Breast epithelium (tissue), 4 donors: ENCODE measurements at regions not wholly inside any gene's neighbourhood (a gene's known extent, or its start where the extent isn't known, plus 50 kb on each side); places are given as distances from the start of the nearest gene placed in this dataset.
"Not testable (repeated sequence)": the region's sequence is repeated elsewhere in the genome, so short reads cannot be mapped to it uniquely, and the experiment has no call there.

Source experiments
- DNase-seq, 2 donors: peaks; one replicate each; pipeline ENCODE4 v3.0.0-alpha.2; 2019; ENCODE audit warnings: low spot score in 2 of 2
- H3K27ac ChIP-seq, 2 donors: fragments of 200-600 bp; sonication (generic) in 1 of 2; one replicate each; pipeline ENCODE4 v1.5.1; 2016 to 2019; ENCODE audit warnings: mild to moderate bottlenecking in 1 of 2
- H3K27me3 ChIP-seq, 2 donors: fragments of 200-600 bp; sonication (generic) in 1 of 2; one replicate each; pipeline versions ENCODE4 v1.5.1 to v1.6.0; 2017 to 2019; ENCODE audit warnings: control low read depth in 1 of 2, mild to moderate bottlenecking in 1 of 2
- H3K36me3 ChIP-seq: fragments of 200-600 bp; one replicate; pipeline ENCODE4 v1.5.1; 2019
- H3K4me1 ChIP-seq, 2 donors: fragments of 200-600 bp; sonication (generic); one replicate each; pipeline ENCODE4 v1.5.1; 2016 to 2019; ENCODE audit warnings: control low read depth in 1 of 2
- H3K4me3 ChIP-seq, 3 donors: fragments of 200-600 bp; sonication (generic); 1 replicate in 2 of 3; 2 replicates in 1 of 3; pipeline ENCODE4 v1.5.1; 2016 to 2019; ENCODE audit warnings: mild to moderate bottlenecking in 3 of 3, moderate library complexity in 2 of 3
- H3K9me3 ChIP-seq, 2 donors: fragments of 200-600 bp; sonication (generic) in 1 of 2; one replicate each; pipeline ENCODE4 v1.5.1; 2016 to 2019; ENCODE audit warnings: control low read depth in 1 of 2
- POLR2A ChIP-seq: fragments of 450-650 bp; IDR thresholded peaks from one replicate; pipeline ENCODE4 v1.6.1; 2016; ENCODE audit warnings: antibody characterized with exemption, mild to moderate bottlenecking, moderate library complexity
- POLR2AphosphoS5 ChIP-seq, 3 donors: sonication (generic); formaldehyde crosslinking; IDR thresholded peaks; one replicate each; pipeline ENCODE4 v1.6.1; 2017; ENCODE audit warnings: antibody characterized with exemption in 3 of 3
- intact Hi-C: fragments of 100-400 bp; cut with DNase I; formaldehyde crosslinking; loops from one replicate; pipeline ENCODE4 v1.15.1; 2023; ENCODE audit warnings: low total_unique reads
- TF ChIP-seq, protein P1 (sequence below), 3 donors: fragments of 450-650 bp; IDR thresholded peaks; one replicate each; pipeline ENCODE4 v1.5.1; 2016 to 2017; ENCODE audit warnings: antibody characterized with exemption in 3 of 3, mild to moderate bottlenecking in 3 of 3, moderate library complexity in 3 of 3

DNA sequence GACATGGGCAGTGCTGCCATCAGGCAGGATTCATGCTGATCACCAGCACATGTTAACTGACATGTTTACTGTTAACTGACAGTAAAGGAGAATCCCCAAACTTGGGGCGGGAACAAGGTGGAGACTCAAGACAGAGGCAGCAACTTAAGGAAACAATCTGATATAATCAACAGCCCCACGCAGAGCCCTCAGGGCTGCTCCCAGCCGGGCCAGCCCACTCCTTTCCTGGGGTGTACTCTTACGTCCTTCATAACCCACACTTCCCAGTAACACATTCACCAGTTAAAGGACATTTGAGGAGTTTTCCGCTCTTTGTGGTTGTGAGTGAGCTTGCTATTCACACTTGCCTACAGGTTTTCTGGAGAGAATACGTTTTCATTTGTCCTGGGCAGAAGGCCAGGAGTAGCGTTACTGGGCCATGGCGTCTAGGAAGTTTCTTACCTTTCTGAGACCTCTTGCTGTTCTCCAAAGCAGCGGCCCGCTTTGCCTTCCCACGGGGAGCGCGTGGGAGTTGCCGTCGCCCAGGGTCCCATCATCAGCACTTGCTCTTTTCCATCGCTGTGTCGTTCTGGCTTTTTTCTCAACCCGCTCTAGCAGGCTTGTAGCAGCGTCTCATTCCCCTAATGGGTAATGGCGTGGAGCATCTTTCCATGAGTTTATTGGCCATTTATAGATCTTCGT, 56.4 kb downstream of the FOXF2 start:
- Histone ChIP-seq H3K27me3 (no peaks in the 10 kb centered on the region), H3K27ac (no peak overlapping the region), H3K4me3 (no peak overlapping the region), H3K9me3 (peaks cover 6% of the 10 kb centered on the region in 2 donors), H3K4me1 (no peaks in the 10 kb centered on the region), H3K36me3 (no peaks in the 10 kb centered on the region)
- intact Hi-C loops, result no loop called here
- TF ChIP-seq, protein P1, sequence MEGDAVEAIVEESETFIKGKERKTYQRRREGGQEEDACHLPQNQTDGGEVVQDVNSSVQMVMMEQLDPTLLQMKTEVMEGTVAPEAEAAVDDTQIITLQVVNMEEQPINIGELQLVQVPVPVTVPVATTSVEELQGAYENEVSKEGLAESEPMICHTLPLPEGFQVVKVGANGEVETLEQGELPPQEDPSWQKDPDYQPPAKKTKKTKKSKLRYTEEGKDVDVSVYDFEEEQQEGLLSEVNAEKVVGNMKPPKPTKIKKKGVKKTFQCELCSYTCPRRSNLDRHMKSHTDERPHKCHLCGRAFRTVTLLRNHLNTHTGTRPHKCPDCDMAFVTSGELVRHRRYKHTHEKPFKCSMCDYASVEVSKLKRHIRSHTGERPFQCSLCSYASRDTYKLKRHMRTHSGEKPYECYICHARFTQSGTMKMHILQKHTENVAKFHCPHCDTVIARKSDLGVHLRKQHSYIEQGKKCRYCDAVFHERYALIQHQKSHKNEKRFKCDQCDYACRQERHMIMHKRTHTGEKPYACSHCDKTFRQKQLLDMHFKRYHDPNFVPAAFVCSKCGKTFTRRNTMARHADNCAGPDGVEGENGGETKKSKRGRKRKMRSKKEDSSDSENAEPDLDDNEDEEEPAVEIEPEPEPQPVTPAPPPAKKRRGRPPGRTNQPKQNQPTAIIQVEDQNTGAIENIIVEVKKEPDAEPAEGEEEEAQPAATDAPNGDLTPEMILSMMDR (IDR thresholded peaks at IDR 0.05), result no peak
- TF ChIP-seq POLR2AphosphoS5 (IDR thresholded peaks at IDR 0.05), result no peak
- no peak for TF ChIP-seq POLR2A
- DNase-seq, result no peak

DNA sequence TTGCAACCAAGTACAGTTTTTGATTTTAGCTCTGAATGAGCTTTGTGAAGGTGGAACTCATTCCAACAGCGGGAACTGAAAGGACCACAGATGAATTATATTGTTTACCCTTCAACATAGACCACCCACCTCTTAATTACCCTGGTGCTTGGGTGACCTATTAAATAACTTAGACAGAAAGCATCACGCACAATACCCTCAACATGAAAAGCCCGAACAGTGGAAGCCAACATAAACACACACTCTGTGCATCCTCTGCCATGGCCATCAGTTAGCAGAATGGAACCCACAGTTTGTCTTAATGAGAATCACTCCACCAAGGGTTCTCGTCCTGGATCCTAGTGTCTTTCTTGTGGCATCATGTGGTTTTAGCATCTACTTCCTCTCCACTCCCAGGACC, 60.5 kb downstream of the FOXF2 start:
- no peaks in the 10 kb centered on the region for H3K27me3 ChIP-seq
- TF ChIP-seq POLR2A (no peak), POLR2AphosphoS5 (IDR thresholded peaks at IDR 0.05) (no peak)
- TF ChIP-seq, protein P1 (IDR thresholded peaks at IDR 0.05), result no peak
- no peak overlapping the region for H3K27ac ChIP-seq
- no peaks in the 10 kb centered on the region for H3K4me1 ChIP-seq
- no peaks in the 10 kb centered on the region for H3K36me3 ChIP-seq
- DNase-seq, result no peak
- intact Hi-C loops, result no loop called here
- peaks cover 8 to 18% of the 10 kb centered on the region in 2 donors for H3K9me3 ChIP-seq
- H3K4me3 ChIP-seq, result no peak overlapping the region

DNA sequence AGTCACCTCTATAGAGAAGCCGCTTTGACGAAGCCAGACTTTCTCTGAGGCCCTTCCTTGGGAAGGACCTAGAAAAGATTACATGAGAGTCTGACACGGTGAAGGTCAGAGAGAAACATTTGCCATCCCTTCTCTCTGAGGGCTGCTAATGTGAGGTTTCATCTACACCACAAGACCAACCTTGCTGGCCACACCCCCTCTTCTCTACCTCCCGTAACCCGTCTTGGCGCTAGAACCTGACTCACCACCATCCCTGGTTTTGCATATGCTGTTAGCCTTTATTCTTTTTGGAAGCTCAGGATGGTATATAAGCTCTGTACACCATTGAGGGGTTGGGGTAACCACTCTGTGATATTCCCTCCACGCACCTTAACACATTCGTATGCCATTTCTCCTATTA, 63.6 kb downstream of the FOXF2 start:
- Histone ChIP-seq H3K9me3 (peaks cover 8 to 18% of the 10 kb centered on the region in 2 donors), H3K4me1 (no peaks in the 10 kb centered on the region), H3K36me3 (no peaks in the 10 kb centered on the region), H3K27ac (no peak overlapping the region), H3K27me3 (no peaks in the 10 kb centered on the region), H3K4me3 (no peak overlapping the region)
- intact Hi-C loops, result no loop called here
- no peak for TF ChIP-seq POLR2A
- TF ChIP-seq POLR2AphosphoS5 (IDR thresholded peaks at IDR 0.05), result no peak
- TF ChIP-seq, protein P1 (IDR thresholded peaks at IDR 0.05), result no peak
- no peak for DNase-seq

DNA sequence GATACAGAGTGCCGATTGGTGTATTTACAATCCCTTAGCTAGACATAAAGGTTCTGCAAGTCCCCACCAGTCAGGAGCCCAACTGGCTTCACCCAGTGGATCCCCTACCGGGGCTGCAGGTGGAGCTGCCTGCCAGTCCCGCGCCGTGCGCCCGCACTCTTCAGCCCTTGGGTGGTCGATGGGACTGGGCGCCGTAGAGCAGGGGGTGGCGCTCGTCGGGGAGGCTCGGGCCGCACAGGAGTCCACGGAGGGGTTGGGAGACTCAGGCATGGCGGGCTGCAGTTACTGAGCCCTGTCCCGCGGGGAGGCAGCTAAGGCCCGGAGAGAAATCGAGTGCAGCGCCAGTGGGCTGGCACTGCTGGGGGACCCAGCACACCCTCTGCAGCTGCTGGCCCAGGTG, 67.4 kb downstream of the FOXF2 start:
- intact Hi-C loops, H3K9me3 ChIP-seq, H3K4me3 ChIP-seq, DNase-seq, H3K36me3 ChIP-seq, H3K27ac ChIP-seq, H3K27me3 ChIP-seq, H3K4me1 ChIP-seq: not testable (repeated sequence)

DNA sequence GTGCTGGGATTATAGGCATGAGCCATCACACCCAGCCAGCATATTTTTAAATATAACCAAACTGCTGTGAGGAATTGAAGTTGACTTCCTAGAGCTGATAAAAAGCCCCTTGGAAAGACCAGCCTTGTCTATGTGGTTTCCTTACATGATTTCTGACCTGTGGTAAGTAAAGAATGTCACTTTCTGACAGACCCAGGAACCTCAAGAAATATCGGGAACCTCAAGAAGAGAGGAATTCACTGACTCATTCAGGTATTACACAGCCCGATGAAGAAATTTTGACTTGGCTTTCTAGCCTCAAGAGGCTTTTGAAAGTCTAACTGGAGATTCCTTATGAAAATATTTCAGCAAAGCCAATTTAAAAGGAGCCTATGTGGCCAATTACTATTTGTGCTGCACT, 71.8 kb downstream of the FOXF2 start:
- TF ChIP-seq, protein P1 (IDR thresholded peaks at IDR 0.05), result no peak
- TF ChIP-seq POLR2A (no peak), POLR2AphosphoS5 (IDR thresholded peaks at IDR 0.05) (no peak)
- intact Hi-C loops, result no loop called here

DNA sequence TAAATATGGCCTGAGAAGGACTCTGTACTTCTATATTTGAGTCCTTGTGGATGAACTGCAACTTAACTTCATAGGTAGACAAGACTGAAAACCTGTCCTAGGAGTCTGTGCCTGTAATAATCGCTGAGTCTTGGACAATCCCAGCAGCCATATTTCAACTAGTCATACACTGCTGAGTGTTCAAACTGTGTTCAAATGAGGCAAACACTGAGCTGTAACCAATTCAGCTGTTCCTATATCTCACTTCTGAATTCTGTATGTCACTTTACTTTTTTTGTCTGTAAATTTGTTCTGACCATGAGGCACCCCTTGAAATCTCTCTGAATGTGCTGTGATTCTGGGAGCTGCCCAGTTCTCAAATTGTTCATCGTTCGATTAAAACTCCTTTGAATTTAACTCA, 72.4 kb downstream of the FOXF2 start:
- DNase-seq, result no peak
- Histone ChIP-seq H3K27ac (no peak overlapping the region), H3K4me1 (no peaks in the 10 kb centered on the region), H3K4me3 (no peak overlapping the region), H3K9me3 (no peaks in the 10 kb centered on the region), H3K27me3 (no peaks in the 10 kb centered on the region), H3K36me3 (no peaks in the 10 kb centered on the region)
- intact Hi-C loops, result no loop called here
- TF ChIP-seq POLR2AphosphoS5 (IDR thresholded peaks at IDR 0.05), result no peak
- no peak for TF ChIP-seq POLR2A
- TF ChIP-seq, protein P1 (IDR thresholded peaks at IDR 0.05), result no peak

More for the DNA sequence above, 71.8 kb downstream of the FOXF2 start:
- no peaks in the 10 kb centered on the region for H3K9me3 ChIP-seq
- H3K36me3 ChIP-seq, result no peaks in the 10 kb centered on the region
- H3K4me1 ChIP-seq, result no peaks in the 10 kb centered on the region
- H3K27ac ChIP-seq, result no peak overlapping the region
- no peak for DNase-seq
- no peaks in the 10 kb centered on the region for H3K27me3 ChIP-seq
- no peak overlapping the region for H3K4me3 ChIP-seq
